ENCODE measurements at regions not wholly inside any gene's neighbourhood (a gene's known extent, or its start where the extent isn't known, plus 50 kb on each side); places are given as distances from the start of the nearest gene placed in this dataset.
"Not testable (repeated sequence)": the region's sequence is repeated elsewhere in the genome, so short reads cannot be mapped to it uniquely, and the experiment has no call there.

- no peak for DNase-seq
These were observed 96.0 kb downstream of the TMEM17 start for GRCh38 chr2:62410015-62410453.

- DNase-seq = no peak
These were observed 96.6 kb downstream of the TMEM17 start for GRCh38 chr2:62409442-62409841.

- no peak for DNase-seq
These were observed 97.7 kb downstream of the TMEM17 start for GRCh38 chr2:62408241-62408677.

GRCh38 chr2:62407838-62408237, 98.2 kb downstream of the TMEM17 start:
- DNase-seq = no peak

- no peak for DNase-seq
These were observed 98.6 kb downstream of the TMEM17 start for GRCh38 chr2:62407401-62407800.

GRCh38 chr2:62406573-62407043, 99.4 kb downstream of the TMEM17 start:
- DNase-seq = no peak

- no peak for DNase-seq
These were observed 101.1 kb downstream of the TMEM17 start for GRCh38 chr2:62404913-62405312.

GRCh38 chr2:62402156-62402555, 103.8 kb downstream of the TMEM17 start:
- DNase-seq = no peak

GRCh38 chr2:62398356-62398755, 107.6 kb downstream of the TMEM17 start:
- DNase-seq = no peak

- no peak for DNase-seq
These were observed 109.1 kb downstream of the TMEM17 start for GRCh38 chr2:62396880-62397279.

- no peak for DNase-seq
These were observed 112.7 kb downstream of the TMEM17 start for GRCh38 chr2:62393293-62393692.

- no peak for DNase-seq
These were observed 114.3 kb downstream of the TMEM17 start for GRCh38 chr2:62391696-62392095.

GRCh38 chr2:62386378-62386777, 119.6 kb downstream of the TMEM17 start:
- not testable (repeated sequence) for DNase-seq

- peak; percentile 43 for DNase-seq
These were observed 122.1 kb downstream of the TMEM17 start for GRCh38 chr2:62383846-62384245.

GRCh38 chr2:62382757-62383156, 123.2 kb downstream of the TMEM17 start:
- DNase-seq = no peak

GRCh38 chr2:62382122-62382521, 123.9 kb downstream of the TMEM17 start:
- DNase-seq = no peak

- DNase-seq = no peak
These were observed 124.3 kb downstream of the TMEM17 start for GRCh38 chr2:62381656-62382055.

- no peak for DNase-seq
These were observed 126.4 kb downstream of the TMEM17 start for GRCh38 chr2:62379566-62379965.

GRCh38 chr2:62375113-62375420, 130.9 kb downstream of the TMEM17 start:
- no peak for DNase-seq

- no peak for DNase-seq
These were observed 131.5 kb downstream of the TMEM17 start for GRCh38 chr2:62374301-62375112.

- DNase-seq = no peak
These were observed 133.2 kb downstream of the TMEM17 start for GRCh38 chr2:62372824-62373223.

- DNase-seq = no peak
These were observed 135.4 kb downstream of the TMEM17 start for GRCh38 chr2:62370321-62371250.

- DNase-seq = no peak
These were observed 136.3 kb downstream of the TMEM17 start for GRCh38 chr2:62369541-62370202.

Data from T1000 (cell line).